HEK293 (cell line): ENCODE measurements at regions not wholly inside any gene's neighbourhood (a gene's known extent, or its start where the extent isn't known, plus 50 kb on each side); places are given as distances from the start of the nearest gene placed in this dataset.

Source experiments
- CTCF ChIA-PET: fragments of 350-600 bp; formaldehyde crosslinking; extraction: SDS; loops from one replicate; lab custom pipeline; 2021; ENCODE audit warnings: antibody characterized with exemption; lab: Yijun Ruan, JAX
- POLR2A ChIA-PET: fragments of 300-600 bp; formaldehyde crosslinking; extraction: SDS; loops from one replicate; lab custom pipeline; 2020; ENCODE audit warnings: antibody characterized with exemption, inconsistent platforms; lab: Yijun Ruan, JAX
- H3K27ac ChIP-seq: fragments of 200-500 bp; sonication (Bioruptor generic); 2 replicates; pipeline ENCODE4 v1.5.1; 2014; ENCODE audit warnings: low read depth, low read length, control low read depth, inconsistent platforms; ENCODE audit errors: extremely low read depth
- H3K36me3 ChIP-seq, 2 experiments: fragments of 200-500 bp in 1 of 2; sonication (Bioruptor generic) in 1 of 2; 1 replicate in 1 of 2; 2 replicates in 1 of 2; pipeline ENCODE4 v1.5.1; 2014 to 2017; ENCODE audit warnings: inconsistent platforms in 2 of 2, low read length in 2 of 2; ENCODE audit not compliant: control insufficient read depth in 2 of 2, insufficient read depth in 1 of 2
- H3K4me1 ChIP-seq: fragments of 200-500 bp; sonication (Bioruptor generic); 2 replicates; pipeline ENCODE4 v1.5.1; 2014; ENCODE audit warnings: mild to moderate bottlenecking, low read length, inconsistent platforms; ENCODE audit not compliant: control insufficient read depth, insufficient read depth
- H3K4me3 ChIP-seq: 2 replicates; pipeline ENCODE4 v1.5.1; 2011; ENCODE audit warnings: low read depth, mild to moderate bottlenecking, control low read depth, low read length, moderate library complexity
- H3K9me3 ChIP-seq: fragments of 200-500 bp; sonication (Bioruptor generic); 2 replicates; pipeline ENCODE4 v1.5.1; 2014; ENCODE audit warnings: low read depth, low read length, inconsistent platforms; ENCODE audit not compliant: control insufficient read depth, insufficient read depth
- BCL11A ChIP-seq: fragments of 450-650 bp; formaldehyde crosslinking; IDR thresholded peaks from 2 replicates; pipeline ENCODE4 v1.5.1; 2016; ENCODE audit warnings: low read depth, missing biosample characterization, missing genetic modification characterization
- GFI1B ChIP-seq: fragments of 450-650 bp; formaldehyde crosslinking; IDR thresholded peaks from 2 replicates; pipeline ENCODE4 v1.5.1; 2016; ENCODE audit warnings: missing biosample characterization, missing genetic modification characterization
- MZF1 ChIP-seq: fragments of 450-650 bp; formaldehyde crosslinking; IDR thresholded peaks from 2 replicates; pipeline ENCODE4 v1.5.1; 2017; ENCODE audit warnings: missing biosample characterization, missing genetic modification characterization, borderline replicate concordance
- RBAK ChIP-seq: fragments of 450-650 bp; formaldehyde crosslinking; IDR thresholded peaks from 2 replicates; pipeline ENCODE4 v1.5.1; 2016; ENCODE audit warnings: missing biosample characterization, missing genetic modification characterization
- SCRT1 ChIP-seq: fragments of 450-650 bp; formaldehyde crosslinking; IDR thresholded peaks from 2 replicates; pipeline ENCODE4 v1.5.1; 2016; ENCODE audit warnings: missing biosample characterization, missing genetic modification characterization, borderline replicate concordance
- ZBTB11 ChIP-seq: fragments of 450-650 bp; formaldehyde crosslinking; conservative IDR thresholded peaks from 2 replicates; pipeline ENCODE4 v1.5.1; 2016; ENCODE audit warnings: low read depth, missing biosample characterization, missing genetic modification characterization
- ZBTB8A ChIP-seq: fragments of 450-650 bp; formaldehyde crosslinking; IDR thresholded peaks from 2 replicates; pipeline ENCODE4 v1.5.1; 2016; ENCODE audit warnings: missing biosample characterization, missing genetic modification characterization
- ZNF174 ChIP-seq: fragments of 450-650 bp; formaldehyde crosslinking; IDR thresholded peaks from 2 replicates; pipeline ENCODE4 v1.5.0; 2017; ENCODE audit warnings: missing biosample characterization, mild to moderate bottlenecking, missing genetic modification characterization
- ZNF19 ChIP-seq: fragments of 450-650 bp; formaldehyde crosslinking; IDR thresholded peaks from 2 replicates; pipeline ENCODE4; 2016; ENCODE audit warnings: missing biosample characterization, missing genetic modification characterization, low read depth
- ZNF26 ChIP-seq: fragments of 450-650 bp; formaldehyde crosslinking; IDR thresholded peaks from 2 replicates; pipeline ENCODE4 v1.5.1; 2016; ENCODE audit warnings: missing biosample characterization, missing genetic modification characterization
- ZNF398 ChIP-seq: fragments of 450-650 bp; formaldehyde crosslinking; IDR thresholded peaks from 2 replicates; pipeline ENCODE4 v1.5.1; 2017; ENCODE audit warnings: missing biosample characterization, missing genetic modification characterization
- ZNF596 ChIP-seq: fragments of 450-650 bp; IDR thresholded peaks from 2 replicates; pipeline ENCODE4 v1.5.0; 2018; ENCODE audit warnings: missing biosample characterization, mild to moderate bottlenecking, missing genetic modification characterization, moderate library complexity
- ZNF645 ChIP-seq: fragments of 450-650 bp; formaldehyde crosslinking; IDR thresholded peaks from 2 replicates; pipeline ENCODE4; 2016; ENCODE audit warnings: missing biosample characterization, missing genetic modification characterization
- ZNF791 ChIP-seq: fragments of 450-650 bp; formaldehyde crosslinking; IDR thresholded peaks from 2 replicates; pipeline ENCODE4 v1.5.1; 2016; ENCODE audit warnings: missing biosample characterization, missing genetic modification characterization
- ZSCAN5A ChIP-seq: fragments of 450-650 bp; formaldehyde crosslinking; IDR thresholded peaks from 2 replicates; pipeline ENCODE4 v1.5.1; 2016; ENCODE audit warnings: missing biosample characterization, missing genetic modification characterization

- CTCF ChIA-PET = interaction anchor here (0.5 to 2.3 kb wide), 7 partner anchors 10 to 490 kb away, joined by 3 to 8 read pairs (median 3); no protein-coding TSS in a partner anchor
- no peak for TF ChIP-seq ZNF791 (tag by site-specific recombination)
- TF ChIP-seq BCL11A (tag by site-specific recombination) = no peak
- TF ChIP-seq ZNF26 (tag by site-specific recombination) = no peak
- TF ChIP-seq ZBTB8A (tag by site-specific recombination) = no peak
- no peak for TF ChIP-seq GFI1B (tag by site-specific recombination)
- no peak for TF ChIP-seq MZF1 (tag by site-specific recombination)
- TF ChIP-seq RBAK (tag by site-specific recombination) = no peak
- TF ChIP-seq SCRT1 = no peak
- no peak for TF ChIP-seq ZBTB11 (tag by site-specific recombination)
- no peak for TF ChIP-seq ZNF174
- TF ChIP-seq ZNF645 (tag by site-specific recombination) = no peak
- TF ChIP-seq ZNF398 (tag by site-specific recombination) = no peak
- no peak for TF ChIP-seq ZNF19 (tag by site-specific recombination)
- no peak for TF ChIP-seq ZNF596
- no peak for TF ChIP-seq ZSCAN5A (tag by site-specific recombination)
- Histone ChIP-seq H3K27ac (no peak overlapping the region), H3K36me3 (no peaks in the 10 kb centered on the region), H3K4me1 (peaks cover 6% of the 10 kb centered on the region; the same call in 1 of the 2 replicates), H3K9me3 (no peaks in the 10 kb centered on the region), H3K4me3 (no peak overlapping the region)
- POLR2A ChIA-PET = interaction anchor here (0.7 to 1.1 kb wide), 2 partner anchors 23 to 1640 kb away, joined by 3 to 12 read pairs; no protein-coding TSS in a partner anchor
Observed at GRCh38 chr6:154931711-154932424, 63.2 kb upstream of the TIAM2 start.
